Stimulated activated CD4-positive, alpha-beta T cell treated with anti-CD3 and anti-CD28 coated beads, TNF-alpha, amount 100 ng/mL, for 1 hour (primary cell): ENCODE measurements at regions not wholly inside any gene's neighbourhood (a gene's known extent, or its start where the extent isn't known, plus 50 kb on each side); places are given as distances from the start of the nearest gene placed in this dataset.

Source experiments
- DNase-seq, 3 donors: peaks; one replicate each; pipeline ENCODE4 v3.0.0-alpha.2; 2020; ENCODE audit warnings: low read depth in 3 of 3, low spot score in 1 of 3

DNA sequence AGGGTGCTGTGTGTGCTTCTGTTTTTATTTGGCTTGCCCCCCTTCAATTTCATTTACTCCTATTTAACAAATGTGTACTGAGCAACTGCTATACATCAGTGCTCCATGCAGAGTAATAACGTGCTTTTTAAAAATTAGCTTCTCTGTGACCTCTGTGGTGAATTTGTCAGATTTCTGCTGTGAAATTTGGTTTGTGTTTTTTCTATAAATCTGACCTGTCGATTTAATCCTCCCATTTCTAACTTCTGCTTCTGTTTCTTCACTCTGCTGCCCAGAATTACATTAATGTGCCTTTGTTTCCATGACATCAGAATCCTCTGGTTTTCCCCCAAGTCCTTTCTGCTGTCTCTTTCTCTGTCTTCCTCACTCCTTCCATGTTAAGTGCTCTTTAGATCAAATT, 123.8 kb upstream of the CACNA2D1 start:
- DNase-seq = no peak

DNA sequence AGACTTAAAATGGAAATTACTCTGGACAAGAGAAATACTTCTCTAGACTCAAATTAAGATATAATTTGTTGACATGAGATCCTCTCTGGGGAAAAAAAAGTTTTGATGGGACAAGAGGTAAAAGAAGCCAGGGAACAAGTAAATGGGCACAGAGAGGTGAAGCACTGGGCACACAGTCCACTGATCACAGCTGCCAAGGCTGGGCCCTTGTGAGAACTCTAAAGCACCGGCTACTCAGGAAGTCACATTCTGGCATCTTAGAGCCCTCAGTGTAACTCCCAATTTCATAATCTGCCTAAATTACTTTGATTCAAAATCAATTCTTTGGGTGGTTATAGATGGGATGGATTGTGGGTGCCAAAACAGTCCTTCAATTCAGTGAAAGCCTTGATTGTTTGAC, 123.2 kb upstream of the CACNA2D1 start:
- no peak for DNase-seq

GRCh38 chr7:82562716-82563404, 119.3 kb upstream of the CACNA2D1 start:
- DNase-seq = no peak

DNA sequence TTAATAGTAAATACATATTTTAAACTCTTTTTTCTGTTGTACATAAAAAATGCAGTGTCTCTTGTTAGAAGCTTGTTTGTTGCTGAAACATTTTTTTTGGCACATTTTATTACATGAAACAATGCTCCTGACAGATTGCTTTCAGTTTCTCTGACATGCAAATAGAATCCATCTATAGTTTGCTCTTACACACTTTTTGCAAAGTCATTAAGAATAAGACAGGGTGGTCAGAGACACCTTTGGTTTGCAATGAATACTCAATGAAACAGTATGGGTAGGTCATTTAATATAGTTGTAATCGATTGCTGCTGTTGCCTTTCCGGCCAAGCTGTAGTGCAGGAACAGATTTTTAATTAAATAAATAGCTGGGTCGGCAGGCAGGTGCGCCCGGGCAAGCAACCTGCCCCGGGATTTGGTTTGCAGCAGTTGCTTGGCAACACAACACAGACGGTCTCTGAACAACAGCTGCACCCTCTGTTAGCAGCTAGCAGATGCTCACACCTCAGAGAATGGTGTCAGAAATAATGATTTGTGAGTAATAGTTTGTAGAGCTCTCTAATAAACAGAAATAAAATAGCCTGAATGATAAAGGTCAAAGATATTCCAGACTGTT, 115.7 kb upstream of the CACNA2D1 start:
- no peak for DNase-seq

DNA sequence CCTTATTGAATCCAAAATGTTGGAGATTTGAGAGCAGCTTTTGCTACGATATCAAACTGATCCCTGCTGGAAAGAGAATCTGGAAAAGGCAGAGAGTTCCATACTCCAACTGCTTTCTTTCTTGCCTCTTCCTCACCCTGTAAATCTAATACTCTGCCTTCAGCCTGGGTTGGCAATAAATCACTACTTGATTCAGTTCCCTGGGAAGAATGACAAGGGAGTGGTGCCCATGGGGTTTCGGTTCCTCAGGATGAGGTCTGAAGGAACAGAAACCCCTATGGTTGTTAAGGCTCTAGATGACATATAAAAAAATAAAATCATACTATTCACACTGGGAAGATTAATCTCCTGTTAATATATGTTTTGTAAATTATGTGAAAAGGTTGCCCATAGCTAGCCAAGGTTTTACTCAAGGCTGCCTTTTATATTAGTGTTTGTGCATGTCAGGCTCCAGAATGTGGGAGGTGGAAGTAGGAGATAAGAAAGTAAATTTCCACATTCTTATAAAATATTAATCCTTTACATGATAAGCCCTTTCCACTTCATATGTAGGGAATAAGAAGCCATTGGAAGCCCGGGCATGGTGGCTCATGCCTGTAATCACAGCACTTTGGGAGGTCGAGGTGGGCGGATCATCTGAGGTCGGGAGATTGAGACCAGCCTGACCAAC, 106.2 kb upstream of the CACNA2D1 start:
- DNase-seq = no peak

GRCh38 chr7:82548141-82548688, 104.6 kb upstream of the CACNA2D1 start:
- DNase-seq = no peak

GRCh38 chr7:82542665-82543064, 99.1 kb upstream of the CACNA2D1 start:
- DNase-seq = no peak

GRCh38 chr7:82539969-82540368, 96.4 kb upstream of the CACNA2D1 start:
- no peak for DNase-seq

DNA sequence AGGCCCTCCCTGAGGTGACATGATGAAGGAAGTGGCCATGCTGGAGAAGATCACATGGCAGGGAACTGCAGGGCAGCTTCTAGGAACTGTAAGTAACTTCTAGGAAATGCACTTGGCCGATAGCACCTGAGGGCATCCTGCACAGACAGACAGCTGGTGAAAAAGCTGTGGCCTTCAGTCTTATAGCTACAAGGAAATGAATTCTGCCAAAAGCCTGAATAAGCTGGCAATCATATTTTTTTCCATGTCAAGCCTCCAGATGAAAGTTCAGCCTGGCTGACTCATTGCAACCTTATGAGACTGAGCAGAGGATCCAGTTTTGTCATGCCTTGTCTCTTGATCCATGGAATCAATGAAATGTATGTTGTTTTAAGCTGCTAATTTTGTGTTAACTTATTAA, 91.1 kb upstream of the CACNA2D1 start:
- no peak for DNase-seq

- DNase-seq = no peak
Observed at GRCh38 chr7:82530361-82530760, 86.8 kb upstream of the CACNA2D1 start.

DNA sequence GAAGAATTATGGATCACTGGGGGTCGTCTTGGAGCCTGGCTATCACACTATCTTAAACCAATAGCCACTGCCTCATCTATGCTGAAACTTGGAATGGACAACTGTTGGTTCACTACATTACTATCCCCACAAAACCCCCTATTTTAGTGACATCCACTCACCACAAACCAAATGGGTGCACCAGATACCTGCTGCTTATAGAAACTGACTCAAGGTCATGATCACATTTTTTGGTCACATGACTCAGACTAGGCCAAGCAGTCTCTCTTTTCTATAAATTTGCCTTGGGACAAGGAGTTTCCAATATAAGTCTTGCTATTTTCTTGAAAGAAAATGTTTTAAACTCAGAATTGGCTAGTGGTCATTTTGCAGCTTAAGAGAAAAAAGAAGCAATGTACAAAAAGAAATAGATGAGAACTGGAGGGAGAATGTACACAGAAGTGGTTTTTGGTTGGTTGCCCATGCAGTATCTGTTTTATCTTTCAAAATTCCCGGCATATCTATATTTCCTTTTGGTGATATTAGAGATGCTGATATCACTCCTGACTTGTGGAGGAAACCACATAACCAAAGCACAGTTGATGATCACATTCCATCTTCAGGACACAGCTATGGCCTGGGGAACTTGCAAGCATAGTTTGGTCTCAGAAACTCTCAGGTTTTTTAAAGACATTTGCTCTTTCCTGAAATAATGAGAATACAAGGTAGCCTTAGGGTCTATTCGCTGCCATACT, 85.2 kb upstream of the CACNA2D1 start:
- DNase-seq = no peak

GRCh38 chr7:82527851-82528250, 84.3 kb upstream of the CACNA2D1 start:
- DNase-seq = no peak

- DNase-seq = no peak
Observed at GRCh38 chr7:82521906-82522445, 78.4 kb upstream of the CACNA2D1 start.

GRCh38 chr7:82517050-82517449, 73.5 kb upstream of the CACNA2D1 start:
- DNase-seq = no peak

- no peak for DNase-seq
Observed at GRCh38 chr7:82511542-82511941, 68.0 kb upstream of the CACNA2D1 start.

- DNase-seq = no peak
Observed at GRCh38 chr7:82507976-82508677, 64.5 kb upstream of the CACNA2D1 start.

DNA sequence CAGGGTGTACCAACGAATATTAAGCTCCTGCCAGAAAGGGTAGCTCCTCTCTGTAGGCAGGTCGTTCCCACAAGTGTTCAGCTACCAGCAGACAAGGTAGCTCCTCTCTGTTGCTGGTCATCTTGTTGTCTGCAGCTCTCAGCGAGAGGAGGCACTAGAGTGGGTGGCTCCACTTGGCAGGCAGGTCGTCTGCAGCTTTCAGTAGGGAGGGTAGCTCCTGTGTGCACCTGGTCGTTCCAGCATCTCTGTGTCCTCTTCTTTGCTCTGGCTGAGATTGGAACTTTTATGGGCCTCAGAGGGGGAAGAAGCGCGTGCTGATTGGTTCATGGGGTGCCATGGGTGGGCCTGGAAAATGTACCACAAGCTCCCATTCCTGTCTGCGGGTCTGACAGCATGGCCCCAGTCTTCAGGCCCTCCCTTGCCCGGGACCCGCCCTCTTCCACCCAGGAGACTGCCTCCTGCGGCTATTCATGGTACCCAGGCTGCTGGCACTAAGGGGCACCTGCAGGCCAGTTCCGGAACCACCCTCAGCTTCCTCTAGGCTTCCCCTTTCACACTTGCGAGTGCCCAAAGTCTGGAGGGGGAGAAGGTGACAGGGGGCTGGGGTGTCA, 63.9 kb upstream of the CACNA2D1 start:
- DNase-seq = no peak

DNA sequence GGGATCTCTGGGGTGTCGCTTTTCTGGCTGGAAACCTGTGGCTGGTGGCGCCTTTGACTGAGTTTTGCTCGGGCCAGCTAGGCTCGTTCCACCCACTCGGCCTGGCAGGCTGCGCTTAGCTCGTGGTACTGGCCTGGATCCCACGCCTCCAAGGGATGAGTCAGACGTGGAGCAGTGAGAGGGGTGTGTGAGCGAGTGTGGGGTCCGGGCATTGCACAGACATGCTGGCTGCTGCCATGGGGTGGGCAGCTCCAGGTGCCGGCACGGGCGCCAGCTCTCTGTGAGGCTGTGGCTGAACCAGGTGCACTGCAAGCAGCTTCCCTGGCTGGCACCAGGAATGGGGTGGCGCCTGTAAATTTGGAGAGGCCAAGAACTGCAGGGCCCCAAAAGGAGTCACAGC, 63.1 kb upstream of the CACNA2D1 start:
- no peak for DNase-seq

- no peak for DNase-seq
Observed at GRCh38 chr7:82506208-82506607, 62.6 kb upstream of the CACNA2D1 start.

GRCh38 chr7:82501346-82501745, 57.8 kb upstream of the CACNA2D1 start:
- DNase-seq = no peak
